Embryonic facial prominence (tissue), 1 donor: ENCODE measurements at regions not wholly inside any gene's neighbourhood (a gene's known extent, or its start where the extent isn't known, plus 50 kb on each side); places are given as distances from the start of the nearest gene placed in this dataset.

Source experiments
- DNase-seq: peaks from one replicate; pipeline ENCODE4 v3.0.0-alpha.2; 2016; ENCODE audit errors: extremely low spot score

GRCh38 chr13:40336228-40337221 is 329.9 kb downstream of the FOXO1 start:
- DNase-seq: no peak

- DNase-seq: no peak
These were observed 328.8 kb downstream of the FOXO1 start for GRCh38 chr13:40337651-40338050.

GRCh38 chr13:40338217-40338616 is 328.2 kb downstream of the FOXO1 start:
- no peak for DNase-seq

DNA sequence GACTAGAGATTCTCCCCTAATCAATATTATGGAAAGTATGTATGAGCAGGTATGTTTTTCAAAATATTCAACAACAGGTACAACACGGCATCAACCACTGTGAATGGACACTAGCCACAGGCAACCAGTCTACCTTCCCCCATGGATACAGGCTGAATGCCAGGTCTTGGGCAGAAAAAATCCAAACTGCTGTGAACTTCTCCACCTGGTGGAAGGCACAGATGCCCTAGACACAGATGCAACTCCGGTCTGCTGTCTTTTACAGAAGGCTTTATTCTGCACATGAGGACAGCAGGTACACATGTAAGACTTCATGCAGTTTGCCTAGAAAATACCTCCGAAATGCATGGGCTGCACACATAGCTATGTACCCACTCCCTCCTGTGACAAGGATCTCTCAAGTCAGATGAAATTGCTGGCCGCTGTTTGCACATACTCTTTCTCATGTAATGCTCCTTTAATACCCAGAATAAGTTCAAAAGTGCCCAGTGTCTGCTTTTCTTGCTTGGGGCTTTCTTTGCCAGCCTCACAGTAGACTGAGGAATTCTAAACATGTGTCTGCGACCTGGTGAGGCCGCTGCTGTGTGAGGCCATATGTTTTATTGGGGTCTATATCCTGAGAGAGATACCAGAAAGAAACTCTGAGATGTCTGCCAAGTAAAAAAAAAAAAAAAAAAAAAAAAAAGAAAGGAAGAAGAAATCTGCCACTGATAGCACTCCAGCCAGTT is 325.9 kb downstream of the FOXO1 start:
- no peak for DNase-seq

DNA sequence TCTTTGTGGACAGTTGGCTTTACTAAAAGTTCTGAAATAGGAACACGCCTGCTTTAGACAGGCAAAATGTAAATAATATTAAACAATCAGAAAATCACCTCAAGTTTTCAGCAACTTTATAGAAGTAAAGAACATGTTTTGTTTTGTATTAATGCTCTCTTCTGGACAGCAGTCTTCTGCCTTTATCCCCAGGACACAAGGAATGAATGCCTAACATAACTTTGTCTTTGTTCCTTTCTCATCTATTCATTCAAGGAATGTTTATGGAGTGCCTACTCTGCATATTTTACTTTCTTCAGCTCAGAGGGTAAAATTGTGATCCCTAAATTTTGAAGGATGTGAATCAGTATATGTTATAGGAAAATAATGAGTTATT is 325.4 kb downstream of the FOXO1 start:
- DNase-seq: no peak

GRCh38 chr13:40341501-40341900 is 324.9 kb downstream of the FOXO1 start:
- no peak for DNase-seq

DNA sequence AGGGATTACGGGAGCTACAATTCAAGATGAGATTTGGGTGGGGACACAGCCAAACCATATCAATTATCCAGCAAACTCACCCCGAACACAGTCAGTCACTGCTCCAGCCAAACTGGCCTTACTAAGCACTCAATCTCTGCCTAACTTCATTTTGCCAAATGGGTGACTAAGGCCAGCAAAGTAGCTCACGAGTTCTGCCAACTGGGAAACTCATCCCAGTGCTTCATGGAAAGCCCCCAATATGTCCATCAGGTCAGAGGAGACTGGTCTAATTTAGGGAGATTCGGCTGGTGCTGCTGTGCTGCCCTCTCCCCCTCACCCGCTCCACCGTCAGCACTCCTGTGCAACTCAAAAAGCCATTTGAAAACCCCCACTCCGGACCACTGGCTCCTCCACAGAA is 324.0 kb downstream of the FOXO1 start:
- DNase-seq: no peak

DNA sequence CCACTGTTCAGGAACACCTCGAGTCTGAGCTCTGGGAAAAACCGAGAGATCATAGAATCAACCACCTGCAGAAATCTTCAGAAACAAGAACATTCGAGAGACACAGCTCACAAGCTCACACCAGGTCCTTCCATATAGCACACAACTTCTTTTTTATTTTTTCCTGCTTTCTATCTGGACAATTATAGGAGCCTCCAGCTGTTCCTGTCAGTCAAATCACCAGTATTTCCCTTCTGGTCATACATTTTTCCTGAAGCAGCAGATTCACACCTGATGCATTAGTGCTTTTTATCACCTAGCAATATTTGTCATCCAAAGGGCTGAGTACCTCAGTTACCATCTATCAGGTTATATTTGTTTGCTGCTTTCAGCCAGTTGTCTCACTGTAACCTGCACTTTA is 323.5 kb downstream of the FOXO1 start:
- DNase-seq: no peak

GRCh38 chr13:40343550-40344269 is 322.7 kb downstream of the FOXO1 start:
- no peak for DNase-seq

GRCh38 chr13:40344270-40345148 is 321.9 kb downstream of the FOXO1 start:
- no peak for DNase-seq

DNA sequence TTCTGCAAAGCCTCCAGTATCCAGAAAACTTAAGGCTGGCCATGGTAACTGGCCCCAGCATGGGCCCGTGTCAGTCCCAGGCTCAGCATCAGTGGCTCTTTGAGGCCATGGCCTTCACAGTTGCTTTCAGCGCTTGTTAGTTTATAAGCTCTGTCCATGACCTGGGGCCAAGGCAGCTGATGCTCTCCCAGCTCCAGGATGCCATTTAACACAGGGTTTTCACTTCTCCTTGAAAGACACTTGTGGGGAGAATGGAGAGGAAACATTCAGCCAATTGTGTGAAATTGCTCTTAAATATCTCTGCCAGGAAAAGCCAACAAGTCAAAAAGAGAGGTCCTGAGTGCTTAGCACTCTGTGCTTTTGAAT is 321.3 kb downstream of the FOXO1 start:
- DNase-seq: no peak

DNA sequence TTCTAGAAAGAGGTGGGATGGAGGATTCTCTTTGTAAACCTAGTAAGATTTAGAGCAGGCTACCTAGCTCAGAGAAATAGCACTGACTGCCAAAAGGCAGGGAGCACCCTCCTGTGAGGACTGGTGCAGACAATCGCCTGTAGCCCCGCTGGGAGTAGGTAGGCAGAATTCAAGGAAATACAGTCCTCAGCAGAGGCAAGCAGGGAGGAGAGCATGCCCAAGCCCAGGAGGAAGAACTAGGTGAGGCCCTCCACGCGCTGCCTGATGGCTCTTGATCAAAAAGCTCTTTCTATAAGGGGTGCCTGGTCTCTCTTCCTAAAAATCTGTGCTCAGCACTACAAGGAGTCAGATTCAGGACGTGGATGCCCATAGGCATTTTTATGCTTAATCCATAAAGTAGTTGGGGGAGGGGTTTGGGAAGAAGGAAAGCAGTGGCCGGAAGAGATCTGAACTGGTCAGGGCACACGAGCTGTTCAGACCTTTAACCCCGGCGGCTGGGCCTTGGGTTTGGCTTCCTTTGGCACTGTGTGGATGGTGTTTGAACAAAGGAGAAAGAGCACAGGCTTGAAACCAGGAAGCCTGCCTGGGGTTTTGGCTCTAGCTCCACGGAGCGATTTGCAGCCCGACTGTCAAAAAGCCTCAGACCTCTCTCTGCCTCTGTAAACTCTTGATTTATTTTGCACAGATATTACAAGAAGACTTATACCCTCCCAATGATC is 320.6 kb downstream of the FOXO1 start:
- no peak for DNase-seq

DNA sequence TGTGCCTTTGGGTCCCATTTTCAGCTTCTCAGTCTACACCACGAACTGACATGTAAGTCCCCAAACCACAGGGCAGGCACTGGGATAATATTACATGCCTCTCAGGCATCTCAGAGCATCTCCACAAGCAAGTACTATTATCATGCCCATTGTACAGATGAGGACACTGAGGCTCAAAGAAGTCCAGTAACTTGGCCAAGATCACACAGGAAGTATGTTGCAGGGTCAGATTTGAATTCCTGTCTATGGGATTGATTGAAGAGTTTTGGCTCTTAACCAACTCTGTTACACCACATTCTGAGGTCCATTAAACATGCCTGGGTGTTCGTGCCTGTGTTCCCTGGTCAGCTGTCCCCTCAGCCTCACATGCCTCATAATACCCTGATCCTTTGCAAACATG is 319.8 kb downstream of the FOXO1 start:
- no peak for DNase-seq

DNA sequence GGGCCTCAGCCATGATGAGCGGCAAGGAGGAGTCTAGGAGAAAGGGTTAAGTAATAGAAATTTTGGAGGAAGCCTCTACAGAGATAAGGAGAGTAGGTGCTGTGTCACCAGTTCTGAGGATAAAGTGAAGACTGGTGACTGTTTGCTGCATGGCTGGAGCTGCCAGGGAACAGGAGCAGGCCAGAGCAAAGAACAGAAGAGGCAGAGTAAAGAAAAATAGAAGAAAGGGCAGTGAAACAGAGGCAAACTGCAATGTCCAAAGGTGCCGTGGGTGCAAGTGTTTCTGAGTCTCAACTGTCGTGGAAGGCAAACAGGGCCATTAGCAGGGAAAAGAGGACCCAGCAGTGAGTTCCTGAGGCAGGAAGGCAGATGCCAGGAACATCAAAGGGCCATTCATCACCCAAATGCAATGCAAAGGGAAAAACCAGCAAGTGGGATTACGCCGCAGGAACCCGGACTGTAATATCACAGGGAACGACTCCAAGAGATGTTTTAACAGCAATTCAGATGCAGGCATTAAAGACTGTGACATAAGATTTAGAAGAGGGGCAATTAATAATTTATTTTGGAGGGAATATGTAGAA is 318.3 kb downstream of the FOXO1 start:
- no peak for DNase-seq

DNA sequence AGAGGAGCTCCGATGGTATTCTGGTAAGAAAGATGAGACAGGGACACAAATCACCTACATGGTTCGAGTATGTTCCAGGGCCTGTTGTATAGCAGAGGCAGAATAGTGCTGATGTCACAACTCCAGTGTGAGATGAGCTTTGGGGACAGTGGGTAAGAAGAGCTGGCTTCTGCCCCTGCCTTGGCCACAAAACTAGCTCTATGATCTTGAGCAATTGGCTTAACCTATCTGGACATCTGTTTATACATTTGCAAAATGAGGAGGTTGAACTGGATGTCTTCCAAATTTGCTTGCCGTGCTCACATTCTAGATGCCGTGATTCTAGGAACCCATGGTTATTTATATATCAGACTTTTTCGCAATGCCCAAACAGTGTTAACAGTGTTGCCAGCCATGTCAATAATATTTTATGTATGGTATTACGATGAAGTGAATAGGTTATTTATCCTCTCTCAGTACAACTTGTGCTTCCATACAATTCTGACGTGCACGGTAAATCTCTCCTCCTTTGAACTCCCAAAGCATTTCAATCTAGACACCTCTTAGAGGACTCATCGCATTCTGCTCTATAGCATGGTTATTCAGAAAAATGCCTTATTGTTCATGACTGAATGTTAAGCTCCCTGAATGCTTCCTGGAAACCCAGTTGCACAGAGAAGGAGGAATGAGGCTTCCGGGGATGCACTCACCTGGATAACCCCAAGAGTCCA is 316.0 kb downstream of the FOXO1 start:
- no peak for DNase-seq

GRCh38 chr13:40351537-40352379 is 314.7 kb downstream of the FOXO1 start:
- no peak for DNase-seq

- no peak for DNase-seq
These were observed 314.1 kb downstream of the FOXO1 start for GRCh38 chr13:40352380-40352778.

GRCh38 chr13:40352802-40353562 is 313.5 kb downstream of the FOXO1 start:
- DNase-seq: no peak
